HG03565 (cell line): ENCODE measurements at regions not wholly inside any gene's neighbourhood (a gene's known extent, or its start where the extent isn't known, plus 50 kb on each side); places are given as distances from the start of the nearest gene placed in this dataset.

Experiments used
- ATAC-seq: cut with Tn5 transposase; IDR thresholded peaks from one replicate; pipeline ENCODE4 v1.9.1; 2021; ENCODE audit warnings: mild to moderate bottlenecking, moderate library complexity; ENCODE audit not compliant: unreplicated experiment

DNA sequence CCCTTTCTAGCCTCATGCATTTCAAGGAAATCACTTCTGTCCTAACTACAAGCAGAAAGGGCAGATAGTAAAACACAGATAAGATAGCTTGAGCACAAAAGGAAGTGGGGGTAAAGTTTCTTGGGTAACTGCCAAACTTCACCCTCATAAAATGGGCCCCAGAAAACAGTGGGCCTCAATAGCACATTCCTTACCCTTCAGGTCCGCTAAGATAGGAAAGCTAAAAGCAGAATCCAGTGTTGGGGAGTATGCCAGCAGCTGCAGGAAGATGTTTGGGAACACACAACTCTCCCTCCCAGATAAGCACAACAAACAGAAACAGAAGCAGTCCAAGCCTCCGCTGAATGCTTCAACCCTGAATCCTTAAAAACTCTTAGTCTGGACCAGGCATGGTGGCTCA is 110.9 kb upstream of the MGAT4C start:
- no peak for ATAC-seq

DNA sequence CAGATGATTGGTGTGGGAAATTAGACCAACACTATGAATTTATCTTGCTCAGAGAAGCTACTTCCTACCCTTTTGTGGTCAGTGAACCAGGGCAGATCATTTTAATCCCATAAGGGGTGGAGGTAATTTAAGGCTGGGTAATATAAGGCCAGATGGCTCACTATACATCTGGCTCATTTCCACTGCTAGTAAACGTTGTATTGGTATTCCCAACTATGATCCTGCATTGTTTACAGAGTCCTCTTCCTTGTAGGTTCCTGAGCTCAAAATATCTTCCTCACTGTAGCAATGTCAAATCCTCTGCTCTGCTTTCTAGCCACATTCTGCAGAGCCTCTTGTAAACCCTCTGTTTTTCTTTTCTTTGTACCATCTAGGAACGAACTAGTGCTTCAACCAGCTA is 93.0 kb upstream of the MGAT4C start:
- no peak for ATAC-seq

DNA sequence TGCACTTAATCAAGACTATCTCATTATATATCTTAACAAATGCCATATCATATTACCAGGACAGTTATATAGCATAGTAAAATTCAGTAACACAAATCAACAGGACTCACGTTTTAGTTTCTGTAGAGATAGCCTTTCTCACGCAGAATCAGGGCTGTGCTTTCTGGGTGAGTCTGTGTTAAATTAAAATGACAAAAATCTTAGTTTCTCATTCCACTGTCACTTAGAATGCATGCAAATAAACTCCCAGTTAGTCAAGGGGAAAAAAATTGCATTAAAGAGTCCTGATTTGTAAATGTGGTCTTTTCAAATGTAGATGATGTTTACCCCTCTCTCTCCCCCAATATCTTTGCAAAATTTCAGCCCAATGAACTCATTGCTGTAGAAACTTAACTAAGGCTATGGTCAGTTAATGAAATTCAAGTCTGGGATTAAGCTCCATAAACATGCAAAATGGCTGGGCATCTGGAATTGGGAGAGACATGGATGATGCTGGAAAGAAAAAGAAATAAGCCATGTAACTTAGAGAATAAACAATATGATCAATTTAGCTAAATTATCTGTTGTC is 77.8 kb upstream of the MGAT4C start:
- no peak for ATAC-seq

DNA sequence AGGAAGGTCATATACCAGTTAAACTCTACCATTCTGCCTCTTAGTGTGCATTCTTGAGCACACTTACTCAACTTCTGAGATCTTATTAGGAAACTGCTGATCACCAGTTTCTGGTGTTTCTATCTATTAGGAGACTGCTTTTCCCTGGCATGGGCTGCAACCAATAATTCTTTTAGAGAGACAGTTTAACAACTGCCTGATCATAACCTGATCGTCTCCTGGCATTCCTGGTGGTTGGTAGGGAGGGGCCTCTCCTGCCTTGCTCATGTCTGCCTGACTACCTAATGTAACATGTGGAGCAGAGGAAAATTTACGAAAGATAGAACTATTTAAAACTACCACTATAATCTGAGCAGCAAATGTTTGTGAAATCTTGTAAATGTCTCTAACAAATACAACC is 75.3 kb upstream of the MGAT4C start:
- ATAC-seq: no peak

DNA sequence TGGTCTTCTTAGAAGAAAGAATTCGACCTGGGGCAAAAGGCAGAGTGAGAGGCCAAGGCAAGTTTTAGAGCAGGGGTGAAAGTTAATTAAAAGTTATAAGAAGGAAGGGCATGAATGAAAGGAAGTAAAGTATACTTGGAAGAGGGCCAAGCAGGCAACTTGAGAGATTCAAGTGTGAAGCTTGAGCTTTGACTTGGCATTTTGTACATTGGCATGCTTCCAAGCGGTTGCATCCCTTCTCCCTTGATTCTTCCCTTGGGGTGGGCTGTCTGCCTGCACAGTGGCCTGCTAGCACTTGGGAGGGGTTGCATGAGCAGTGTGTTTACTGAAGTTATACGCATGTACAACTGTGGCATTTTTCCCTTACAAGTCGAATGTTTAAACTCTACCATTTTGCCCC is 74.8 kb upstream of the MGAT4C start:
- no peak for ATAC-seq

DNA sequence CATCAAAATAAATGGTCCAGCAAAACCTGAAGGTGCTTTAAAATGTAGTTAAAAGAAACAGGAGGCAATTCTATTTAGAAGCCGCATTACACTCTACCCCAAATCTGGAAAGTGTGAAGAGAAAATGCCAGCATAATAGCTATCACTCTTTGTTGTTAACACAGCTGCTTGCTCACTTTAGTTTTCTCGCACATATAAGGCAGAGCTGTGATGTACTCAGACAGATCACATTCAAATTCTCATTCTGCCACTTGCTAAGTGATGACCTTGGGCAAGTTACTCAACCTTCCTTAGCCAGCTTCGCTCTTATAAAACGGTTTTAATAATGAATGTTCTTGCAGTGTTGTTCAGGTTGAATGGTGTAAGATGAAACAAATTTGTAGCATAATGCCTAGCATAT is 56.0 kb upstream of the MGAT4C start:
- no peak for ATAC-seq
